NT2/D1 (cell line): ENCODE measurements at regions not wholly inside any gene's neighbourhood (a gene's known extent, or its start where the extent isn't known, plus 50 kb on each side); places are given as distances from the start of the nearest gene placed in this dataset.

Experiments used
- SUZ12 ChIP-seq: IDR thresholded peaks from 2 replicates; pipeline ENCODE4 v1.6.1; 2011; ENCODE audit not compliant: insufficient read length, insufficient read depth; ENCODE audit errors: extremely low read depth
- YY1 ChIP-seq: IDR thresholded peaks from 2 replicates; pipeline ENCODE4 v1.6.1; 2011; ENCODE audit not compliant: insufficient read length, insufficient read depth

GRCh38 chr7:37534893-37535610 lies 86.4 kb upstream of the ELMO1 start:
- TF ChIP-seq YY1 (no peak), SUZ12 (no peak)
